Activated CD4-positive, CD25-positive, alpha-beta regulatory T cell (primary cell): ENCODE measurements at regions not wholly inside any gene's neighbourhood (a gene's known extent, or its start where the extent isn't known, plus 50 kb on each side); places are given as distances from the start of the nearest gene placed in this dataset.

Source experiments
- DNase-seq, 4 experiments: peaks; one replicate each; lab custom pipeline; 2025; lab: John Stamatoyannopoulos, UW

DNA sequence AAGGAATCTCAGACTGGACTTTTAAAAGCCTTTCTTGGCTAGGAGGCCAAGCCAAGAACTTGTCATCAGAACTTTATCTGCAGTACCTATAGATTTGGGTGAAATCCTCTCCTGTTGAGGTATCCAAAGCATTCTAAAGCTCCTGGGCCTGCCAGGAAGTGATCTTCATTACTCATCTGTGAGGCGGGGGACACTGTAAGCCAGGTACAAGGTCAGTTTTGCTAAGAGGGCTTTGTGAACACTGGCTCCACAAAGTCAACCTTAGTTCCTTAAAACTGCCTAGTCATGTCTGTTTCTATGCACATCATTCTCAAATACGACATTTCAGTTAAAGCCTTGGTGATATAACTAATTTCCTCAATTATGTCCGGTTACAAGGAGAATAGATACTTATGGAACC is 236.7 kb downstream of the PIK3R1 start:
- DNase-seq, result no peak

- no peak for DNase-seq
Observed at GRCh38 chr5:68454172-68454571, 238.6 kb downstream of the PIK3R1 start.

GRCh38 chr5:68454766-68455165 is 239.2 kb downstream of the PIK3R1 start:
- DNase-seq, result no peak

GRCh38 chr5:68455216-68455615 is 239.7 kb downstream of the PIK3R1 start:
- DNase-seq, result no peak

- no peak for DNase-seq
Observed at GRCh38 chr5:68456756-68457217, 241.2 kb downstream of the PIK3R1 start.

DNA sequence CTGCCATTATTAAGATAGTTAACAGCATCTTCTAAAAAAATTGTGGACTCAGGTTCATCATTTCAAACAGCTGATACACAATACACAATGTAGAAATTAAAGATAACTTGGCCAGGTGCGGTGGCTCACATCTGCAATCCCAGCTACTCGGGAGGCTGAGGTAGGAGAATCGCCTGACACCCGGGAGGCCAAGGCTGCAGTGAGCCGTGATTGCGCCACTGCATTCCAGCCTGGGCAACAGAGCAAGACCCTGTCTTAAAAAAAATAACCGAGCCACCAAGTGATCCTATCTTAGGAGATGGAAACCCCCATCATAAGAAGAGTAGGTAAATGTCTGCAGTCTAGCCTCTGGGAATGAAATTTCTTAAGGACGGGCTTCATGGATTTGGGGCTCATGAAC is 241.7 kb downstream of the PIK3R1 start:
- DNase-seq, result no peak

DNA sequence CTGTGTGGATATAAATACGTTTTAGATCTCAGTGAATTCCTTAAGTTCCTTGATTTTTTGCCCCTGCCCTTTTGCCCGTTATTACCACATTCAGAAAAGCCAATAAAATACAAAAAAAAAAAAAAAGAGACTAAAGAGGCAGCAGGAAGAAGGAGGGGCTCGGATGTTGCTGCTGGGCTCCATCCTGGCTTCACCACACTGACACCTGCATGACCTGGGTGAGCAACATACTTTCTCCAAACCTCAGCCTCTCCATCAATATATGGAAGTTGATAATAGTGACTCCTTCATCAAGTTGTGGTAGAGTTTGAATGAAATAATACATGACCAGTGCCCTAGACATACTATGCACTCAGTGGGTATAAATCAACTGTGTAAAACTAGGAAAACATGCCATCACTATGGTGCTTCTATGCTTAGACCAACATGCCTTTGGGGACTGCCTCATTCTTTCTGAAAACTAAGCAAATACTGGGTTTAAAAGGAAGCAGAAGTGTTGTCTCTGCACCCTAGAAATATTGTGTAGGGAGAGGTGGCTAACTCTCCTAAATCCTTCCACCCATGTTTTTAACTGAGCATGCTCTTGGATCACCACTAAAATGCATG is 243.0 kb downstream of the PIK3R1 start:
- no peak for DNase-seq

DNA sequence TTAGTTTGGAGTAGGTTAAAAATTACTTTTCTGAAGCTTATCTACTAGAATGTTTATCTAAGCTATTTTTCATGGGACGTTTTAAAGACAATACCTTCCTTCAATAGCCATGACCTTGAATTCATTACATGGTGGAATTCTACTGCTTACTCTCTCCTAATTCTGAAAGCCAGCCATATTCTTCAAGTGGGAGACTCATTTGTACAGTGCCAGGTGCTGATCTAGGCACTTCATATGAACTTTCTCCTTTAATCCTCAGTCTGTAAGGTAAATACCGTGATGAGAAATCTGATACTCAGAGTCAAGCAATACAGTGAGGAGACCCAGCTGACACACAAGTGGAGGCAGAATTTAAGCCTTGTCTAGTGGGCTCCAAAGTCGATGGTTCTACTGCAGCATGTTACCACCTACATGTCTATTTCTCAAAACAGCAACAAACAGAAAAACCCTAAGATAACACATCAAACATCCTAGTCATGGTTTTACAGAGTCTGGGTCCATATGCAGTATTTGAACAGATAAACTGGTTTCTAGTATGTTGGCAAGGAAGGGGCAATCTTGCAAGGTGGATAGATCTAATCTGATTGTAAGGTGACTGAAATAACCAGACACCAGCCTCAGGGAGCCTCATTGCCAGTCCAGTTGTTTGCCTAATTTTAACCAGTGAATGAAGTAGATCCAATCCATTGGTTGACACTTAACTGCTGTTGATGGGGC is 243.7 kb downstream of the PIK3R1 start:
- no peak for DNase-seq

DNA sequence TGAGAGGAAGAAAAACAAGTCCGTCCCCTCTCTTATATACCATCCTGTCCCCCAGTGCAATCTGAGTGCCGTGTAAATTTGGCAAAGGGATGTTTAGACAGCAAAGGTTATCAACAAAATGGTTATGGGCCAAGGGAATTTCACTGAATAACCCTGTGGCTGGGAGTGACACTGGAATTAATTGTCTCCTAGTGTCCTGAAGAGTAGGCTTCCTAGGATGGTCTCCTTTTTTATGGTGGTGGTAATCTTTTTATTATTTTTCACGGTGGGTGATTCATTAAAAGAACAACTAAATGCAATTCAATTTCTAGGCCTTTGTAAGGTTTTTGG is 244.2 kb downstream of the PIK3R1 start:
- DNase-seq, result no peak

GRCh38 chr5:68460147-68460798 is 244.7 kb downstream of the PIK3R1 start:
- peak in 3 of 4 experiments; percentile 1 to 6 (median 5) for DNase-seq

- no peak for DNase-seq
Observed at GRCh38 chr5:68463606-68464005, 248.1 kb downstream of the PIK3R1 start.

- peak in 1 of 4 experiments; percentile 10 for DNase-seq
Observed at GRCh38 chr5:68464424-68464823, 248.9 kb downstream of the PIK3R1 start.

GRCh38 chr5:68465133-68465532 is 249.6 kb downstream of the PIK3R1 start:
- no peak for DNase-seq

- DNase-seq, result no peak
Observed at GRCh38 chr5:68465934-68466551, 250.5 kb downstream of the PIK3R1 start.

- no peak for DNase-seq
Observed at GRCh38 chr5:68467208-68467607, 251.7 kb downstream of the PIK3R1 start.

DNA sequence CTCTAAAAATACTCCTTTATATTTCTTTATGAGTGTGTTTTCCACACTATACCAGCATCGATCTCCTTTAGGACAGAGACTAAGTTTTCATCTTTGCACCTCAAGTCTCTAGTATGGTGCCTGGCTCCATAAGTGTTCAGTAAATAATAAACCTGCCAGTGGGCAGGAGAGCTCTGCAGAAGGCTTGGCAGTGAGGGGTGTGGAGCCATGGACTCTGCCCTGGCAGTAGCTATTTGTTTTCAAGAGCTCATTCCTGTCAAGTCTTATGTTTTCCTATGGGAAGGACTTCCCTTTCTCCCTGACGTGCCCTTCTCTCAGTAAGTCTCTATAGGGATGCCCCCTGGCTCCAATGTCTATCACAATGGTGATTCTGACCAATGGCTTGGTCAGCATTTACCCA is 252.2 kb downstream of the PIK3R1 start:
- DNase-seq, result no peak

- DNase-seq, result no peak
Observed at GRCh38 chr5:68468322-68468721, 252.8 kb downstream of the PIK3R1 start.

- no peak for DNase-seq
Observed at GRCh38 chr5:68475476-68475983, 260.0 kb downstream of the PIK3R1 start.

DNA sequence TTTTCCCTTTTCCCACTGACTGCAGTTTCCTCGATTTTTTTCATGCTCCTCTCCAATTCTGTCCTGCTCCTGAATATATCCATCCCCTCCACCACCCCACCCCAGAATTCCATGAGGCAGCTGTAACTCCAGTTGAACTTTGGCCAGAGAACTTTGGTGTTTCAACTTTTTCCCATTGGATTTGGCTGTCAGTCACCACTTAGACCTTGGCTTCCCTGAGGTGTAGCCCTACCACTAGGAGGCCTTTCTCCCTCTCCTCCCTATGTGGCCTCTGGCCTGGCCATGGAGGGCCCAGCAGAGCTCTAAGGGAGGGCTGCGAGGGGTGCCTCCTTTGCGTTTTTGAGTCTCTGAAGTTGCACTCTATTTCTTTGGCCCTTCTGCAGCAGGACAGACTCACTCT is 261.3 kb downstream of the PIK3R1 start:
- DNase-seq, result no peak

DNA sequence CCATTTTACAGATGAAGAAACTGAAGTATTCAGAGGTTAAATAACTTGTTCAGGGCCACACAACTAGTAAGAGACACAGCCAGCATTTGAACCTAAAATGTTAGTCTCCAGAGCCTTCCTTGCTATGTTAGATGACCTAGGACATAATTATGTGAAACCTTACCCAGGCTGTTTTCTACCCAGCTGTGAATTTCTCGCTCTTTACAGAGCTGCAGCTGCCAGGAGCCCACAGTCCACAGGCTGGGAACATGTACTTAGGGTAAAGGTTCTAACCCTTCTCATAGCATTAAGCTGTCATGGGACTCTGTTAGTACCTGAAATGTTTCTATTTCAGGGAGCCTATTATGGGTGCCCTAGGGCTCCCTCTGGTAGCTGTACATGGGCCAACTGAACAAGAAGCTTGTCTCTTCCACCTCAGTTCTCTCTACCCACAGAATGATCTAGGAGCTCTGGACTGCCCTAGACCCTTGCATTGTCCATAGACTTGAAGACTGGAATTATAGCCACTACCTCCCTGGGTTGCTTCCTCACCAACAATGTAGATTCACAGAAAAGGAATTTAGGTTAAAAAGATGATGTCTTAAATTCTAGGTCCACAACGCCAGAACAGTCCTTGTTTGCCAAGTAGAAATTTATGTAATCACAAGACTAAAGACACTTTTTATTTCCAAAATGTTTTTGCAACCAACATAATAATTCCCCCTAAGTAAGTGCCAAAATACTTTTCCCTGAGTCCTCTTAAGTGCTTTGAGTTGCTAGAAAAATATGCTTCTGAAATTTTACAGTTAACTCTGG is 262.9 kb downstream of the PIK3R1 start:
- DNase-seq, result no peak

GRCh38 chr5:68479524-68479923 is 264.0 kb downstream of the PIK3R1 start:
- no peak for DNase-seq
